ENCODE measurements at regions not wholly inside any gene's neighbourhood (a gene's known extent, or its start where the extent isn't known, plus 50 kb on each side); places are given as distances from the start of the nearest gene placed in this dataset.
"Not testable (repeated sequence)": the region's sequence is repeated elsewhere in the genome, so short reads cannot be mapped to it uniquely, and the experiment has no call there.

DNA sequence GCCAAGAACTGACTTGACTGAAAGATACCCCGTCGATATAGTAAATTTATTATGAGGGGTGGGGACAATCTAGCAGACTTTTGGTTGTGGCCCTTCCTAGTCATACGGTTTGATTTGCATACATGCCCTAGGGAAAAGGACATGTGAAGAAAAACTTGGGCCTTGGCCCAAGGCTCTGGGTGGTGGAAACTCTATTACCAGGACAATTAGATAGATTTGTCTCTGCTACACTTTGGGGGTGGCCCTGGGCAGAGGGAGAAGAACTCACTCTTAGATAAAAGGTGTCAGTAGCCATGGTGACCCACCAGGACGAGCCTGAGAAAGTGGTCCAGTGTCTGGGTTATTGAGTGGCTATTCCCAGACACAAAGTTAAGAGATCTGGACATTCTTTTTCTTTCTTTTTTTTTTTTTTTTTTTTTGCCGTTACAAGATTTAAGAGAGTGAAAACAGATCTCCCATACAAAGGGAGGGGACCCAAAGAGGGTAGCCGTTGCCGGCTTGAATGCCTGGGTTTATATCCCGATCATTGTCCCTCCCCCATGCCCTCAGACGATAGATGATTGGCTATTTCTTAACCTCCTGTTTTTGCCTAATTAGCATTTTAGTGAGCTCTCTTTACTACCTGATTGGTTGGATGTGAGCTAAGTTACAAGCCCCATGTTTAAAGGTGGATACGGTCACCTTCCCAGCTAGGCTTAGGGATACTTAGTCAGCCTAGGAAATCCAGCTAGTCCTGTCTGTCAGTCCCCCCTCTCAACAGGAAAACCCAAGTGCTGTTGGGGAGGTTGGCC is 96.4 kb upstream of the SMAD3 start:
- TF ChIP-seq, protein P1, sequence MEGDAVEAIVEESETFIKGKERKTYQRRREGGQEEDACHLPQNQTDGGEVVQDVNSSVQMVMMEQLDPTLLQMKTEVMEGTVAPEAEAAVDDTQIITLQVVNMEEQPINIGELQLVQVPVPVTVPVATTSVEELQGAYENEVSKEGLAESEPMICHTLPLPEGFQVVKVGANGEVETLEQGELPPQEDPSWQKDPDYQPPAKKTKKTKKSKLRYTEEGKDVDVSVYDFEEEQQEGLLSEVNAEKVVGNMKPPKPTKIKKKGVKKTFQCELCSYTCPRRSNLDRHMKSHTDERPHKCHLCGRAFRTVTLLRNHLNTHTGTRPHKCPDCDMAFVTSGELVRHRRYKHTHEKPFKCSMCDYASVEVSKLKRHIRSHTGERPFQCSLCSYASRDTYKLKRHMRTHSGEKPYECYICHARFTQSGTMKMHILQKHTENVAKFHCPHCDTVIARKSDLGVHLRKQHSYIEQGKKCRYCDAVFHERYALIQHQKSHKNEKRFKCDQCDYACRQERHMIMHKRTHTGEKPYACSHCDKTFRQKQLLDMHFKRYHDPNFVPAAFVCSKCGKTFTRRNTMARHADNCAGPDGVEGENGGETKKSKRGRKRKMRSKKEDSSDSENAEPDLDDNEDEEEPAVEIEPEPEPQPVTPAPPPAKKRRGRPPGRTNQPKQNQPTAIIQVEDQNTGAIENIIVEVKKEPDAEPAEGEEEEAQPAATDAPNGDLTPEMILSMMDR (IDR thresholded peaks at IDR 0.05; ENCODE audit: low read depth, low read length): no peak
- H3K4me3 ChIP-seq (replicated peaks in 1 of 2; ENCODE audit: low read depth in 2 of 2, low read length in 2 of 2): no peak overlapping the region
- DNase-seq (ENCODE audit: low read depth in 2 of 2): no peak

DNA sequence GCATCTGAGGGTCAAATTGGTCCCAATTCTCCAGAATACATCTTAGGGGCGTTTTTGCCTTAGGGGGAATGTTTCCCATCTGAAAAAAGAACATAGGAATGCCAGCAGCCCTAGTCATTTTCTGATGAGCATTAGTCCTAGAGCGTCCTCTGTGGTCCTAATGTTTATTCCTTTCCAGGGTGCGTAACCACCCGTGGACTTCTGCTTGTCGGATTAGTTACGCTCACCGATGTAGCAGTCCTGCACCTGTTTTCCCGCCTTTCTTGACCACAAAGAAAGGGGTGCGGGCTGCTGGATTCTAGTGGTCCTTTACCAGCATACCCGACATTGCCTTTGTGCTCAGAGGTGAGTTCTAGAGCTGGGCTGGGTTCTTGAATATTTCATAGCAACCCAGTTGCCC is 91.3 kb upstream of the SMAD3 start:
- not testable (repeated sequence) for H3K4me3 ChIP-seq (replicated peaks in 1 of 2; ENCODE audit: low read depth in 2 of 2, low read length in 2 of 2); DNase-seq (ENCODE audit: low read depth in 2 of 2)

DNA sequence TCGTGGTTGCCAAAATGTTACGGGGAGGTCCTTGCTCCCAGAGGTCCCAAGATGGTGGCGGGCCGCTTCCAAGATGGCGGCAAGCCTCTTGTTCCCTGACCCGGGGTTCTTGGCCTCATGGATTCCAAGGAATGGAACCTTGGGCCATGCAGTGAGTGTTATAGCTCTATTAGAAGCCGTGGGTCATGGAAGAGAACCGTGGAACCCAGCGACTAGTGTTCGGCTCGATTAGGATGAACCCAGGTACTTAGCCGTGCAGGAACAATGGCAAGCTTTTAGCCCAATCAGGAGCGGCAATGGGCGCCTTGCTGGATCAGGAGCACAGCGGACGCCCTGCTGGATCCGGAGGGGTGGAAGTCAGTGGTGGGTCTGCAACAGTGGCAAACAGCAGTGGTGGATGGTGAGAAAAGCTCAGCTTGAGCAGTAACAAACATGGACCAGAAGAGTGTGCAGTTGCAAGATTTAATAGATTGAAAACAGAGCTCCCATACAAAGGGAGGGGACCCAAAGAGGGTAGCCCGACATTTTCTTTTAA is 89.2 kb upstream of the SMAD3 start:
- DNase-seq (ENCODE audit: low read depth in 2 of 2); H3K4me3 ChIP-seq (replicated peaks in 1 of 2; ENCODE audit: low read depth in 2 of 2, low read length in 2 of 2): not testable (repeated sequence)

DNA sequence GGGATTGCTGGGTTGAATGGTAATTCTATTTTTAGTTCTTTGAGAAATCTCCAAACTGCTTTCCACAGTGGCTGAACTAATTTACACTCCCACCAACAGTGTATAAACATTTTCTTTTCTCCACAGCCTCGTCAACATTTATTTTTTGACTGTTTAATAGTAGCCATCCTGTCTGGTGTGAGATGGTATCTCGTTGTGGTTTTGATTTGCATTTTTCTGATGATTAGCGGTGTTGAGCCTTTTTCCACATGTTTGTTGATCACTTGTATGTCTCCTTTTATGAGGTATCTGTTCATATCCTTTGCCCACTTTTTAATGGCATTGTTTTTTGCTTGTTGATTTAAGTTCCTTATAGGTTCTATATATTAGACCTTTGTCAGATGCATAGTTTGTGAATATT is 85.1 kb upstream of the SMAD3 start:
- not testable (repeated sequence) for H3K4me3 ChIP-seq (replicated peaks in 1 of 2; ENCODE audit: low read depth in 2 of 2, low read length in 2 of 2); DNase-seq (ENCODE audit: low read depth in 2 of 2)

DNA sequence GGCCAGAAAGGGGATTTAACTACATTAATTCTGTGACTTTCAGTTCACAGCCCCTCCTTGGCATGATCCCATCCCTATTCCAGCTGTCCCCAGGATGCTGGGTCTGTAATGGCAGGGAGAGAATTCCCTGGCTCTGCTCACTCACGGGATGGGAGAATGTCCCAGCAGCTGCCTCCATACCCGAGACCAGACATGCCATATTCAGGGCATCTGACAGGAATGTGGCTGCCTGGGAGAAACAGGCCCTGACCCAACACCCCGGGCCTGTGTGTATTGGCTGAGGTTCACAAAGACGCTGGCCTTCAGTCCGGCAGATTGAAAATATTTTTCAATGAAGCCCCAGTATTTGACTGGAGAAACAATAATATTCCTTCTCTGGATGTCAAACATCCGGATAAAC is 83.6 kb upstream of the SMAD3 start:
- no peak overlapping the region for H3K4me3 ChIP-seq (replicated peaks in 1 of 2; ENCODE audit: low read depth in 2 of 2, low read length in 2 of 2)
- DNase-seq (ENCODE audit: low read depth in 2 of 2): no peak
- TF ChIP-seq, protein P1 (IDR thresholded peaks at IDR 0.05; ENCODE audit: low read depth, low read length): no peak

DNA sequence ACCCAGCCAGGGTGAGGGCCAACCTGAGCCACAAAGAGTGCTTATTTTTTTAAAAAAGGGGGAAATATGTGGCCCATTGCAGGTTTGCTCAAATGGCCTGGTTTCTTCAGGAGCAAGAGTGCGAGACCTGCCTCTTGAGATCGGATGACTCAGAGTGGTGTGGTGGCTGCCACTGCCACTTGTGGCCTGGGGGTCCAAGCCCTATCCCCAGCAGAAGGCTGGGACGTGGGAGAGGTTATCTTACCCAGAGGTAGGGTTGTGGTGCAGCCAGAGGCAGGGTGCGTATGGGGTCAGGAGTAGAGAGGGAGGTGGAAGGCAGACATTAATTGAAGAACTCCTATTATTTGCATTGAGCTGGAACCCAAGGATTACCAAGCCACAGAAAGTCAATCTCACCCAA is 83.2 kb upstream of the SMAD3 start:
- no peak overlapping the region for H3K4me3 ChIP-seq (replicated peaks in 1 of 2; ENCODE audit: low read depth in 2 of 2, low read length in 2 of 2)
- TF ChIP-seq, protein P1 (IDR thresholded peaks at IDR 0.05; ENCODE audit: low read depth, low read length): no peak
- no peak for DNase-seq (ENCODE audit: low read depth in 2 of 2)

DNA sequence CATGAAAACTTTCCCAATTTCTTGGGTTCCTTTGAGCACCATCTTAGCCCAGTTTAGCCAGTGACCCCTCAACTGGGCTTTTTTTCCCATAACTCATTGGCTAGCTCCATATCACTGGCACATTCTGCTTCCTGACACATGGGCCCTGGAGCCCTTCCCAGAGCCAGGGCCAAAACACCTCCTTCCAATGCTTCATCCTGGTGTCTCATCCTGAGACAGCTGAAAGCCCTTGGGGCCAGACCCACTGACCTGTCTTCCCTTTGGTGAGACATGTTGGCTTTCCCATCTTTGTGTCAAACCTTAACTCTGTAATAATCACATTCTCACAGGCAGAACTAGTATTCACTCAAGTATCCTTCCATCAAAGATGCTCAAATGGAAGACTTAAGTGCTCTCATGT is 82.6 kb upstream of the SMAD3 start:
- no peak for DNase-seq (ENCODE audit: low read depth in 2 of 2)
- H3K4me3 ChIP-seq (replicated peaks in 1 of 2; ENCODE audit: low read depth in 2 of 2, low read length in 2 of 2): no peak overlapping the region
- TF ChIP-seq, protein P1 (IDR thresholded peaks at IDR 0.05; ENCODE audit: low read depth, low read length): no peak

DNA sequence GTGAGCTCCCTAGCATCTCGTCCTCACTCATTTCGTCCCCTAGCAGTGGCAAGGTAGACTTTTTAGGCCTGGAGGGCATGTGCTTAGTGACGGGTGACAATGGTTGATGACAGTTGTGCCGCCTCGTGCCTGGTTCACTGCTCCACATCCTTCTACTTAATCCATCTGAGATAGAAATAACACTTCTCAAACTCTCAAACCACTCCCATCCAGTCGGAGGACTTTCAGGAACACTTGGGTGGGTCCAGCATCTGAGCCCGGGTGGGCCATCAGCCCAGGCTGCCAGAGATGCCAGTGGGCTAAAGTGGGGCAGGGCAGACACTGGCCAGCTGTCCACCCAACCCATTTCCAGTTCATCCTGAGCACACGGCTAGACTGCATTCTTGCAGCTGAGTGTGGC is 79.7 kb upstream of the SMAD3 start:
- TF ChIP-seq, protein P1 (IDR thresholded peaks at IDR 0.05; ENCODE audit: low read depth, low read length): no peak
- DNase-seq (ENCODE audit: low read depth in 2 of 2): no peak

More for the DNA sequence above, 79.7 kb upstream of the SMAD3 start:
- no peak overlapping the region for H3K4me3 ChIP-seq (replicated peaks in 1 of 2; ENCODE audit: low read depth in 2 of 2, low read length in 2 of 2)

Data from cardiac fibroblast (primary cell).